Fibroblast of lung (primary cell): ENCODE measurements at regions not wholly inside any gene's neighbourhood (a gene's known extent, or its start where the extent isn't known, plus 50 kb on each side); places are given as distances from the start of the nearest gene placed in this dataset.
"Not testable (repeated sequence)": the region's sequence is repeated elsewhere in the genome, so short reads cannot be mapped to it uniquely, and the experiment has no call there.

ENCODE experiments used
- DNase-seq, 2 donors: peaks; one replicate each; pipeline versions ENCODE4 v3.0.0 to v3.0.0-alpha.2; 2010; ENCODE audit warnings: low read depth in 2 of 2
- H2AFZ ChIP-seq: 2 replicates; pipeline ENCODE4 v1.5.1; 2012; ENCODE audit warnings: low read length, control low read depth, inconsistent platforms
- H3K27ac ChIP-seq: 2 replicates; pipeline ENCODE4 v1.5.1; 2011; ENCODE audit warnings: low read length, control low read depth; ENCODE audit not compliant: insufficient read depth
- H3K27me3 ChIP-seq: 2 replicates; pipeline ENCODE4 v1.5.1; 2011; ENCODE audit warnings: mild to moderate bottlenecking, low read length; ENCODE audit not compliant: control insufficient read depth, insufficient read depth
- H3K36me3 ChIP-seq: 2 replicates; pipeline ENCODE4 v1.5.1; 2011; ENCODE audit warnings: low read length; ENCODE audit not compliant: control insufficient read depth, insufficient read depth
- H3K4me1 ChIP-seq: 2 replicates; pipeline ENCODE4 v1.5.1; 2011; ENCODE audit warnings: low read length; ENCODE audit not compliant: control insufficient read depth, insufficient read depth; ENCODE audit errors: extremely low read depth
- H3K4me2 ChIP-seq: 2 replicates; pipeline ENCODE4 v1.5.1; 2011; ENCODE audit warnings: low read length, control low read depth; ENCODE audit not compliant: insufficient read depth; ENCODE audit errors: extremely low read depth
- H3K4me3 ChIP-seq, 4 experiments: fragments of 200-600 bp in 1 of 4; sonication (generic) in 1 of 4; replicated peaks in 1 of 4; 2 replicates each; pipeline ENCODE4 v1.5.1; 2011 to 2016; ENCODE audit warnings: low read length in 4 of 4, low read depth in 3 of 4, mild to moderate bottlenecking in 3 of 4, control low read depth in 2 of 4, inconsistent platforms in 1 of 4, mixed read lengths in 1 of 4; ENCODE audit not compliant: insufficient read depth in 1 of 4; ENCODE audit errors: control extremely low read depth in 1 of 4
- H3K79me2 ChIP-seq: 2 replicates; pipeline ENCODE4 v1.5.1; 2012; ENCODE audit warnings: mild to moderate bottlenecking, low read length, inconsistent platforms; ENCODE audit not compliant: control insufficient read depth, insufficient read depth
- H3K9ac ChIP-seq: 2 replicates; pipeline ENCODE4 v1.5.1; 2011; ENCODE audit warnings: mild to moderate bottlenecking, low read length, control low read depth; ENCODE audit not compliant: insufficient read depth
- H3K9me3 ChIP-seq: 2 replicates; pipeline ENCODE4 v1.5.1; 2012; ENCODE audit warnings: low read depth, low read length; ENCODE audit not compliant: control insufficient read depth, insufficient read depth
- H4K20me1 ChIP-seq: 2 replicates; pipeline ENCODE4 v1.5.1; 2011; ENCODE audit warnings: low read length; ENCODE audit not compliant: control insufficient read depth, insufficient read depth; ENCODE audit errors: extremely low read depth
- CTCF ChIP-seq, 2 donors: IDR thresholded peaks in 1 of 2; conservative IDR thresholded peaks in 1 of 2; 1 replicate in 1 of 2; 2 replicates in 1 of 2; pipeline ENCODE4 v1.5.1; 2011 to 2012; ENCODE audit warnings: low read length in 2 of 2, control low read depth in 1 of 2, inconsistent platforms in 1 of 2, low read depth in 1 of 2, mild to moderate bottlenecking in 1 of 2
- EZH2 ChIP-seq: IDR thresholded peaks from 2 replicates; pipeline ENCODE4 v1.5.1; 2012; ENCODE audit warnings: low read length, control low read depth, mild to moderate bottlenecking; ENCODE audit errors: missing control alignments

DNA sequence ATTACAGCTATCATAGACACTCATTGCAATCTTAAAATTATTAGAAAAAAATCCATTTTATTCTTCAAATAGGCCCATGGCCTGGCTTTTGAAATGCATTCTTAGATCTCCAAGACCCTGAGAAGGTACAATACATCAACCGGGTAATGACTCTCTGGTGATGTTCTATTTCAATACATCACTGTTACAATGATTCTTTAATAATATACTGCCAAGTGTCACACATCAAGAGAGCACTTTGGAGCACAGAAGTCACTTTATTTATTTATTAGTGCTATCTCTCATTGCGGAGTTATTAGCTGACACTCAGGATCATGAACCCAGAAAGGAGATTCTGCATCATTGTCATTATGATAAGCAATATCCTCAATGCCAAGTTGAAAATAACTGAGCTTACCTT is 748.5 kb upstream of the MBL2 start:
- no peaks in the 10 kb centered on the region for H4K20me1 ChIP-seq
- no peak for DNase-seq
- H3K27me3 ChIP-seq, result no peaks in the 10 kb centered on the region
- TF ChIP-seq CTCF (conservative IDR thresholded peaks at IDR 0.05 in 1 of 2, IDR thresholded peaks at IDR 0.05 in 1 of 2; ENCODE audit: low read depth in 1 of 2, low read length in 2 of 2) (no peak), EZH2 (no peak)
- H3K36me3 ChIP-seq, result no peaks in the 10 kb centered on the region
- no peak overlapping the region for H3K4me2 ChIP-seq
- H3K4me1 ChIP-seq, result no peaks in the 10 kb centered on the region
- no peak overlapping the region for H3K9ac ChIP-seq
- no peak overlapping the region for H3K4me3 ChIP-seq
- H3K79me2 ChIP-seq, result no peaks in the 10 kb centered on the region
- no peak overlapping the region for H3K27ac ChIP-seq
- H3K9me3 ChIP-seq, result no peaks in the 10 kb centered on the region
- no peak overlapping the region for H2AFZ ChIP-seq

GRCh38 chr10:53508197-53508596 is 735.6 kb upstream of the MBL2 start:
- Histone ChIP-seq H3K9ac (no peak overlapping the region), H3K36me3 (no peaks in the 10 kb centered on the region), H3K27me3 (no peaks in the 10 kb centered on the region), H3K4me2 (no peak overlapping the region), H2AFZ (no peak overlapping the region), H3K79me2 (no peaks in the 10 kb centered on the region), H4K20me1 (no peaks in the 10 kb centered on the region), H3K27ac (no peak overlapping the region), H3K4me3 (no peak overlapping the region), H3K9me3 (no peaks in the 10 kb centered on the region), H3K4me1 (no peaks in the 10 kb centered on the region)
- no peak for DNase-seq
- TF ChIP-seq EZH2 (no peak), CTCF (conservative IDR thresholded peaks at IDR 0.05 in 1 of 2, IDR thresholded peaks at IDR 0.05 in 1 of 2; ENCODE audit: low read depth in 1 of 2, low read length in 2 of 2) (no peak)

DNA sequence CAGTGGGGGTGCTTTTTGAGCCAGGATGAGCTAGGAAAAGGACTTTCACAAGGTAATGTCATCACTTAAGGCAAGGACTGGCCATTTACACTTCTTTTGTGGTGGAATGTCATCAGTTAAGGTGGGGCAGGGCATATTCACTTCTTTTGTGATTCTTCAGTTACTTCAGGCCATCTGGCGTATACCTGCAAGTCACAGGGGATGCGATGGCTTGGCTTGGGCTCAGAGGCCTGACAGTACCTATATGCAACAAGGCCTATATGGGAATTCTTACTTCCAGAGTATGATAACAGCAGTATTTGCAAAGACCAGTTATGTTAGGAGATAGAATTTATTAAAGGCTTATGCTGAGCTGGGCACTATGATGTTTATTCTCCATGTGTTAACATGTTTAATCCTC is 731.9 kb upstream of the MBL2 start:
- H2AFZ ChIP-seq, H3K36me3 ChIP-seq, H3K4me3 ChIP-seq, H3K27me3 ChIP-seq, H3K79me2 ChIP-seq, H4K20me1 ChIP-seq, H3K4me2 ChIP-seq, H3K9me3 ChIP-seq, H3K27ac ChIP-seq, H3K9ac ChIP-seq, DNase-seq, H3K4me1 ChIP-seq: not testable (repeated sequence)

GRCh38 chr10:53491774-53492173 is 719.2 kb upstream of the MBL2 start:
- TF ChIP-seq CTCF (conservative IDR thresholded peaks at IDR 0.05 in 1 of 2, IDR thresholded peaks at IDR 0.05 in 1 of 2; ENCODE audit: low read depth in 1 of 2, low read length in 2 of 2) (no peak), EZH2 (no peak)
- Histone ChIP-seq H3K27me3 (no peaks in the 10 kb centered on the region), H3K4me3 (no peak overlapping the region), H3K36me3 (no peaks in the 10 kb centered on the region), H3K4me2 (no peak overlapping the region), H4K20me1 (no peaks in the 10 kb centered on the region), H2AFZ (no peak overlapping the region), H3K79me2 (no peaks in the 10 kb centered on the region), H3K4me1 (no peaks in the 10 kb centered on the region), H3K9ac (no peak overlapping the region), H3K9me3 (no peaks in the 10 kb centered on the region), H3K27ac (no peak overlapping the region)
- no peak for DNase-seq
